ENCODE measurements at regions not wholly inside any gene's neighbourhood (a gene's known extent, or its start where the extent isn't known, plus 50 kb on each side); places are given as distances from the start of the nearest gene placed in this dataset.
"Not testable (repeated sequence)": the region's sequence is repeated elsewhere in the genome, so short reads cannot be mapped to it uniquely, and the experiment has no call there.

DNA sequence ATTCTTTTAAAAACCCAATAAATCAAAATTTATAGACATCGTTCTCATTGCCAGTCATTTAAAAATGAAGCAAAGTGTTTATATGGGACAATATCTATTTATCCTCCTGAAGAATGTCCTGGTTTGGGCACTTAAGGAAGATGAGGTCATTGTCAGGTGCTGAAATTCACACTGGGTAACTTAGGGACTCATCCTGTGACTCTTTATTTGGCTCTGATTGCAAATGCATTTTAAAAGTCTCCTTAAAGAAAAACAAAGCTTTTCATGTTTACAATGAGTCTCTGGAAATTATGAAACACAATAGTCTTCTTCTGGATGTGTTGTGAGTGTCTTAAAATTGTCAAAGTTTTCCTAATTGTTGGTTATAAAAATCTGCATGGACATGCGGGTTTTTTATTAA lies 69.5 kb upstream of the GPR158 start:
- H3K36me3 Mint-ChIP-seq: no peaks in the 10 kb centered on the region
- H3K4me1 ChIP-seq (ENCODE audit: insufficient read depth, low read length): no peaks in the 10 kb centered on the region
- H3K36me3 ChIP-seq (ENCODE audit: insufficient read depth, low read length): no peaks in the 10 kb centered on the region
- no peak overlapping the region for H3K4me3 ChIP-seq (ENCODE audit: low read length in 2 of 2)
- no peak overlapping the region for H3K27ac ChIP-seq (ENCODE audit: low read depth, low read length)
- intact Hi-C loops (cut with micrococcal nuclease): no loop called here
- H3K9me3 ChIP-seq (ENCODE audit: control insufficient read depth in 1 of 2, low read length in 2 of 2): no peaks in the 10 kb centered on the region
- no peaks in the 10 kb centered on the region for H3K4me1 Mint-ChIP-seq
- H3K9me3 Mint-ChIP-seq: no peaks in the 10 kb centered on the region
- ChIA-PET CTCF (ENCODE audit: partially characterized antibody) (interaction anchor here (0.8 kb wide), 1 partner anchor 488 kb away, joined by 3 read pairs; no protein-coding TSS in a partner anchor), POLR2A (ENCODE audit: partially characterized antibody) (no interaction called here)
- no peak overlapping the region for H3K27ac Mint-ChIP-seq
- no peak for DNase-seq
- H3K4me3 Mint-ChIP-seq: no peak overlapping the region
- H3K27me3 Mint-ChIP-seq: peaks cover 10 to 38% of the 10 kb centered on the region in 2 donors
- H3K27me3 ChIP-seq (ENCODE audit: insufficient read depth, low read length): no peaks in the 10 kb centered on the region

DNA sequence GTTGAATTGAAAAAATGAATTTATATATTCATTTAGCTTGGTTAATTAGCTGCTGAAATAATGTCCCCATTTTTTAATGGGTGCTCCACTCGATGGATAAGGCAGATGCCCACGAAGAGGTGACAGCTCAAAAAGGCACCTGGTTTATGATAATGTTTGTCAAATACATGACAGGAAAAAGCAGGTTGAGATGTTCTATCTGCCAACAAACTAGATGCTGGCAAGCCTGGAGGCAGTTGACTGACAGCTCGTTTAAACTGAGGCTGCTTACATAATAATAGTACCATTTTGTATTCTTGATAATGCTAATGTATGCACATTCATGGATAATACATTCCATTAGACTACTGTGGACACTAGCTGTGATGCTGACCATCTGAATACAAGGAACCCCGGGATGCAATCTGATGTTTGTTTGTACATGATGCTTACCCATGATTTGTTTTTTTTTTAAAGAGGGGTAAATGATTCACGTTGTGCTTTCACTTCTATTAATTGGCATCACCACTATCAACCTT lies 69.0 kb upstream of the GPR158 start:
- intact Hi-C loops (cut with micrococcal nuclease): no loop called here
- H3K27me3 ChIP-seq (ENCODE audit: insufficient read depth, low read length): no peaks in the 10 kb centered on the region
- Mint-ChIP-seq H3K4me1 (no peaks in the 10 kb centered on the region), H3K27me3 (peaks cover 10 to 35% of the 10 kb centered on the region in 2 donors), H3K9me3 (no peaks in the 10 kb centered on the region), H3K36me3 (no peaks in the 10 kb centered on the region), H3K4me3 (no peak overlapping the region), H3K27ac (no peak overlapping the region)
- no peaks in the 10 kb centered on the region for H3K9me3 ChIP-seq (ENCODE audit: control insufficient read depth in 1 of 2, low read length in 2 of 2)
- no peak overlapping the region for H3K4me3 ChIP-seq (ENCODE audit: low read length in 2 of 2)
- no peak overlapping the region for H3K27ac ChIP-seq (ENCODE audit: low read depth, low read length)
- POLR2A ChIA-PET (ENCODE audit: partially characterized antibody): no interaction called here
- no peaks in the 10 kb centered on the region for H3K36me3 ChIP-seq (ENCODE audit: insufficient read depth, low read length)
- H3K4me1 ChIP-seq (ENCODE audit: insufficient read depth, low read length): no peaks in the 10 kb centered on the region
- DNase-seq: no peak
- CTCF ChIA-PET (ENCODE audit: partially characterized antibody): interaction anchor here (0.8 kb wide), 1 partner anchor 488 kb away, joined by 3 read pairs; no protein-coding TSS in a partner anchor

- POLR2A ChIA-PET (ENCODE audit: partially characterized antibody): no interaction called here
- Mint-ChIP-seq H3K9me3 (no peaks in the 10 kb centered on the region), H3K4me3 (no peak overlapping the region), H3K36me3 (no peaks in the 10 kb centered on the region), H3K4me1 (no peaks in the 10 kb centered on the region), H3K27me3 (peaks cover 8 to 21% of the 10 kb centered on the region in 2 donors), H3K27ac (no peak overlapping the region)
- DNase-seq: no peak
- Histone ChIP-seq H3K27me3 (ENCODE audit: insufficient read depth, low read length) (no peaks in the 10 kb centered on the region), H3K36me3 (ENCODE audit: insufficient read depth, low read length) (no peaks in the 10 kb centered on the region), H3K9me3 (ENCODE audit: control insufficient read depth in 1 of 2, low read length in 2 of 2) (no peaks in the 10 kb centered on the region), H3K4me1 (ENCODE audit: insufficient read depth, low read length) (no peaks in the 10 kb centered on the region), H3K27ac (ENCODE audit: low read depth, low read length) (no peak overlapping the region), H3K4me3 (ENCODE audit: low read length in 2 of 2) (no peak overlapping the region)
- CTCF ChIA-PET (ENCODE audit: partially characterized antibody): no interaction called here
- intact Hi-C loops (cut with micrococcal nuclease): no loop called here
Observed at GRCh38 chr10:25107756-25108155, 67.0 kb upstream of the GPR158 start.

DNA sequence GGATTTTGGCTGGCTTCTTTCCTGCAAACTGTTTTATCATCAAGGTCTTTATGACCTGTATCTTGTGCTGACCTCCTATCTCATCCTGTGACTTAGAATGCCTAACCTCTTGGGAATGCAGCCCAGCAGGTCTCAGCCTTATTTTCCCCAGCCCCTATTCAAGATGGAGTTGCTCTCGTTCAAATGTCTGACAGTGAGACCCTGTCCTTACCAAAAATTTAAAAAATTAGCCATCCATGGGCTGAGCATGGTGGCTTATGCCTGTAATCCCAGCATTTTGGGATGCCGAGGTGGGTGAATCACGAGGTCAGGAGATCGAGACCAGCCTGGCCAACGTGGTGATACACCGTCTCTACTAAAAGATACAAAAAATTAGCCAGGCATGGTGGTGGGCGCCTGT lies 64.9 kb upstream of the GPR158 start:
- H3K27me3 Mint-ChIP-seq: peaks cover 9 to 24% of the 10 kb centered on the region in 2 donors
- H3K36me3 Mint-ChIP-seq; H3K4me1 ChIP-seq (ENCODE audit: insufficient read depth, low read length); H3K9me3 ChIP-seq (ENCODE audit: control insufficient read depth in 1 of 2, low read length in 2 of 2); H3K36me3 ChIP-seq (ENCODE audit: insufficient read depth, low read length); POLR2A ChIA-PET (ENCODE audit: partially characterized antibody); H3K4me3 Mint-ChIP-seq; H3K27ac ChIP-seq (ENCODE audit: low read depth, low read length); H3K9me3 Mint-ChIP-seq; DNase-seq; H3K27me3 ChIP-seq (ENCODE audit: insufficient read depth, low read length); intact Hi-C loops (cut with micrococcal nuclease); CTCF ChIA-PET (ENCODE audit: partially characterized antibody); H3K4me1 Mint-ChIP-seq; H3K4me3 ChIP-seq (ENCODE audit: low read length in 2 of 2); H3K27ac Mint-ChIP-seq: not testable (repeated sequence)

- intact Hi-C loops (cut with micrococcal nuclease): no loop called here
- POLR2A ChIA-PET (ENCODE audit: partially characterized antibody): no interaction called here
- Mint-ChIP-seq H3K36me3 (no peaks in the 10 kb centered on the region), H3K27ac (no peak overlapping the region), H3K9me3 (no peaks in the 10 kb centered on the region), H3K4me1 (peaks cover 0 to 3% (median 0%) of the 10 kb centered on the region in 4 donors), H3K27me3 (peaks cover 15 to 17% of the 10 kb centered on the region in 2 donors), H3K4me3 (no peak overlapping the region)
- Histone ChIP-seq H3K9me3 (ENCODE audit: control insufficient read depth in 1 of 2, low read length in 2 of 2) (no peaks in the 10 kb centered on the region), H3K27me3 (ENCODE audit: insufficient read depth, low read length) (no peaks in the 10 kb centered on the region), H3K27ac (ENCODE audit: low read depth, low read length) (no peak overlapping the region), H3K4me1 (ENCODE audit: insufficient read depth, low read length) (no peaks in the 10 kb centered on the region), H3K4me3 (ENCODE audit: low read length in 2 of 2) (no peak overlapping the region), H3K36me3 (ENCODE audit: insufficient read depth, low read length) (no peaks in the 10 kb centered on the region)
- CTCF ChIA-PET (ENCODE audit: partially characterized antibody): interaction anchor here (0.6 to 1.8 kb wide), 2 partner anchors 15 to 476 kb away, joined by 3 to 5 read pairs; no protein-coding TSS in a partner anchor
- DNase-seq: no peak
Observed at GRCh38 chr10:25112016-25112415, 62.8 kb upstream of the GPR158 start.

- H3K36me3 Mint-ChIP-seq: no peaks in the 10 kb centered on the region
- ChIA-PET CTCF (ENCODE audit: partially characterized antibody) (interaction anchor here (0.6 to 1.8 kb wide), 5 partner anchors 10 to 840 kb away, joined by 3 to 5 read pairs (median 4); no protein-coding TSS in a partner anchor), POLR2A (ENCODE audit: partially characterized antibody) (no interaction called here)
- Histone ChIP-seq H3K27me3 (ENCODE audit: insufficient read depth, low read length) (no peaks in the 10 kb centered on the region), H3K4me1 (ENCODE audit: insufficient read depth, low read length) (no peaks in the 10 kb centered on the region), H3K36me3 (ENCODE audit: insufficient read depth, low read length) (no peaks in the 10 kb centered on the region), H3K4me3 (ENCODE audit: low read length in 2 of 2) (no peak overlapping the region), H3K9me3 (ENCODE audit: control insufficient read depth in 1 of 2, low read length in 2 of 2) (no peaks in the 10 kb centered on the region), H3K27ac (ENCODE audit: low read depth, low read length) (no peak overlapping the region)
- H3K27me3 Mint-ChIP-seq: peaks cover 14 to 17% of the 10 kb centered on the region in 2 donors
- H3K9me3 Mint-ChIP-seq: peaks cover 0 to 2% (median 0%) of the 10 kb centered on the region in 8 donors
- intact Hi-C loops (cut with micrococcal nuclease): no loop called here
- H3K27ac Mint-ChIP-seq: no peak overlapping the region
- DNase-seq: peak in 3 of 5 donors; percentile 6 to 18 (median 16)
- H3K4me3 Mint-ChIP-seq: peak overlapping the region in 1 of 8 donors; percentile 46
- H3K4me1 Mint-ChIP-seq: peaks cover 0 to 3% (median 0%) of the 10 kb centered on the region in 4 donors
Observed at GRCh38 chr10:25113191-25114035, 61.4 kb upstream of the GPR158 start.

DNA sequence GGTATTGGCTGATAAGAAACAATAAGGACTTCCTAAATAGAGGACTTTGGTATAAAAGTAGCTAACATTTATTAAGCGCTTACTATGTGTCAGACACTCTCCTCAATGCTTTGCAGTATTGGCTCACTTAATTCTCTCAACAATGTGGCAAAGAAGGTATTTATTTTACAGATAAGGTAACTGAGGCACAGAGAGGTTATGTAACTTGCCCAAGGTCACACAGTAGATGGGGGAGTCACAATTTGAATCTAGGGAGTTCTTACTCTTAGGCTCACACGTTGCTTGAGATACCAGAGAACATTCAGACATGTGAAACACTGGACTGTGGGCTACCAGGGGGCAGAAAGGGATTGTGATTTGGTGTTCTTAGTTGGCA lies 60.8 kb upstream of the GPR158 start:
- no peak overlapping the region for H3K4me3 Mint-ChIP-seq
- intact Hi-C loops (cut with micrococcal nuclease): no loop called here
- ChIA-PET POLR2A (ENCODE audit: partially characterized antibody) (no interaction called here), CTCF (ENCODE audit: partially characterized antibody) (interaction anchor here (0.6 to 1.4 kb wide), 3 partner anchors 10 to 839 kb away, joined by 3 to 5 read pairs (median 4); no protein-coding TSS in a partner anchor)
- H3K4me3 ChIP-seq (ENCODE audit: low read length in 2 of 2): no peak overlapping the region
- peaks cover 14 to 15% of the 10 kb centered on the region in 2 donors for H3K27me3 Mint-ChIP-seq
- peaks cover 0 to 3% (median 0%) of the 10 kb centered on the region in 4 donors for H3K4me1 Mint-ChIP-seq
- no peak overlapping the region for H3K27ac ChIP-seq (ENCODE audit: low read depth, low read length)
- no peaks in the 10 kb centered on the region for H3K4me1 ChIP-seq (ENCODE audit: insufficient read depth, low read length)
- H3K36me3 Mint-ChIP-seq: no peaks in the 10 kb centered on the region
- DNase-seq: no peak
- no peaks in the 10 kb centered on the region for H3K9me3 ChIP-seq (ENCODE audit: control insufficient read depth in 1 of 2, low read length in 2 of 2)
- H3K9me3 Mint-ChIP-seq: peaks cover 0 to 2% (median 0%) of the 10 kb centered on the region in 8 donors
- no peaks in the 10 kb centered on the region for H3K36me3 ChIP-seq (ENCODE audit: insufficient read depth, low read length)
- no peak overlapping the region for H3K27ac Mint-ChIP-seq
- no peaks in the 10 kb centered on the region for H3K27me3 ChIP-seq (ENCODE audit: insufficient read depth, low read length)
